Activated naive CD8-positive, alpha-beta T cell treated with anti-CD3 and anti-CD28 coated beads, Interleukin-2, amount 10 ng/mL, durations not matched to agents 7 days and 5 days (primary cell): ENCODE measurements at regions not wholly inside any gene's neighbourhood (a gene's known extent, or its start where the extent isn't known, plus 50 kb on each side); places are given as distances from the start of the nearest gene placed in this dataset.

Experiments used
- ATAC-seq: fragments of 150-1000 bp; cut with Tn5 transposase; one replicate; pipeline ENCODE4 v1.10.0; 2021; ENCODE audit warnings: low read depth, moderate library complexity
- POLR2A ChIA-PET: fragments of 350-600 bp; sonication (Branson Sonifier 250); formaldehyde crosslinking; loops from one replicate; lab custom pipeline; 2021; ENCODE audit warnings: antibody characterized with exemption; lab: Charles Lee
- DNase-seq: peaks from one replicate; pipeline ENCODE4 v3.0.0; 2021
- H3K27ac Mint-ChIP-seq: one replicate; pipeline ENCODE4 v1.8.0; 2022; ENCODE audit warnings: mild to moderate bottlenecking, mixed read lengths
- H3K27me3 Mint-ChIP-seq: one replicate; pipeline ENCODE4 v1.8.0; 2022; ENCODE audit warnings: mild to moderate bottlenecking, moderate library complexity, mixed read lengths
- H3K36me3 Mint-ChIP-seq: one replicate; pipeline ENCODE4 v1.8.0; 2021; ENCODE audit warnings: mild to moderate bottlenecking, mixed read lengths
- H3K4me1 Mint-ChIP-seq: one replicate; pipeline ENCODE4 v1.8.0; 2021; ENCODE audit warnings: mixed read lengths
- H3K4me3 Mint-ChIP-seq: one replicate; pipeline ENCODE4 v1.8.0; 2022; ENCODE audit warnings: mild to moderate bottlenecking, moderate library complexity, mixed read lengths
- H3K9me3 Mint-ChIP-seq: one replicate; pipeline ENCODE4 v1.8.0; 2021; ENCODE audit warnings: mixed read lengths

DNA sequence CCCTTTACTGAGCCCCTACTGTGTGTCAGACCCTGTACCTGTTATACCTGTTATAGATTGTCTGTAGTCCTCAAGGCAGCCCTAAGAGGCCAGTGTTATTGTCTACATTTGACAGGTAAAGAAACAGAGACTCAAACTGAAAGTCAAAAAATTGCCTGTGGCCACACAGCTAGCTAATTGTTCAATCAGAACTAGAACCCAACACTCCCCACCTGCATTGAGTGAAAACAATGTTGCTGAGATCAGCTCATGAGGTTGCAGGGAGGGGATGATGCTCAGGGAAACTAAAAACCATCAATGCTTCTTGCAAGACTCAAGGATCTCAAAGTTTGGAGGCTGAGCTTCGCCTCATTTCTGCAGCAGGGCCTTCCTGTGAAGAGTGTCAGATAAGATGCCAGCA is 109.5 kb upstream of the LMO4 start:
- Mint-ChIP-seq H3K9me3 (peaks cover 7% of the 10 kb centered on the region), H3K36me3 (no peaks in the 10 kb centered on the region), H3K4me1 (no peaks in the 10 kb centered on the region), H3K27ac (no peak overlapping the region), H3K4me3 (no peak overlapping the region), H3K27me3 (peaks cover 5% of the 10 kb centered on the region)
- no peak for ATAC-seq
- POLR2A ChIA-PET = no interaction called here
- no peak for DNase-seq

DNA sequence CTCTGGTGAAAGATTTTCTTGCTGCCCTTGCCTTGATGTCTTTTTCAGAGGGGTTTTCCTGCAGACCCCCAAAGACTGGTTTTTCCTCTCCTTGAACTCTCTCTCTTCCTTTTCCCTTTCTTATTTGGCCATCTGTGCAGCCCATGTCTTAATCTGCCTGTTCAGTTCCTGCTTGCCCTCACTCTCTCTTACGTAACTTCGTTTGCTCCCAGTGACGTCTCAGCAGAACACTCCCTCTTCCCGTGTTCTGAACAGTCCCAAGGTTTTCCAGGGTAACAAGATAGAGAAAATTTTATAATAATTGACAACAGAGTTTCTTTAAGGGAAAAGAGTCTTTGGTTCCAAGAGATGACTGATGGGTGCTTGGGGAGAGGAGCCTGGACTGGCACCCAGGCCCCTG is 109.1 kb upstream of the LMO4 start:
- POLR2A ChIA-PET = no interaction called here
- ATAC-seq (no peak), DNase-seq (no peak)
- Mint-ChIP-seq H3K27ac (no peak overlapping the region), H3K36me3 (no peaks in the 10 kb centered on the region), H3K9me3 (peaks cover 6% of the 10 kb centered on the region), H3K4me1 (no peaks in the 10 kb centered on the region), H3K27me3 (peaks cover 5% of the 10 kb centered on the region), H3K4me3 (no peak overlapping the region)

DNA sequence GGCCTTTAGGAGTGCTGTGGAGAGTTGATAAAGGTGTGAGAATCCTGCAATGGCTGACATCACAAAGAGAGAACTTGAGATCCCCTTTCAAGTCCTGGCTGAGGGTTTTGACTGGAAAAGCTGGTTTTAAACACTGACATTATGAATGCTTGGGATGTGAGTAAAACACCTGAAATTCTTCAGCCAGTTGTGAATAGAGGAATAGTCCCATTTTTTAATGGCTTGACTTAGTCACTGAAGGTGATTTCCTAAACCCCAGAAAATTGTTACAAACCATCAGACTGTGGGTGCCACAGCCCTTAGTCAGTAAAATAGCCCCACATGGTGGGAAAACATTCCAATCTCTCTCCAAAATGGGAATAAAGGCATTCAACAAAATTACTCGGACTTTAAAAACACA is 107.7 kb upstream of the LMO4 start:
- ATAC-seq (no peak), DNase-seq (no peak)
- H3K4me1 Mint-ChIP-seq = no peaks in the 10 kb centered on the region
- H3K36me3 Mint-ChIP-seq = no peaks in the 10 kb centered on the region
- peaks cover 5% of the 10 kb centered on the region for H3K27me3 Mint-ChIP-seq
- H3K4me3 Mint-ChIP-seq = no peak overlapping the region
- H3K9me3 Mint-ChIP-seq = peaks cover under 1% of the 10 kb centered on the region
- POLR2A ChIA-PET = no interaction called here
- no peak overlapping the region for H3K27ac Mint-ChIP-seq

DNA sequence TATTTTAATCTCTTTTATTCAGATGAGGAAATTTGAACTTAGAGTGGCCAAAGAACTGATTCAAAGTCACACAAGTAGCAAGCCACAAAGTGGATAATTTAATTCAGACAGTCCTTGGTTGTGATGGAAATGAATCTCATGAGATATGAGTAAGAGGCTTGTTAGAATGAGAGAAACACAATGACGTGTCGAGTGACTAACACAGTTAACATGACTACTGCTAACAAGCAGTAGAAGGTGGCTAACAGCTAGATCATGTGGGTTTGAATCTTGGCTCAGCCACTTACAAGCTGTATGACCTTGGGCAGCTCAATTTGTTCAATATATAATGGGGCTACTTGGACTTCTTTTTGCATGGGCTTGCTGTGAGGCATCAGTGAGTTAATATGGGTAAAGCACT is 104.5 kb upstream of the LMO4 start:
- POLR2A ChIA-PET = no interaction called here

DNA sequence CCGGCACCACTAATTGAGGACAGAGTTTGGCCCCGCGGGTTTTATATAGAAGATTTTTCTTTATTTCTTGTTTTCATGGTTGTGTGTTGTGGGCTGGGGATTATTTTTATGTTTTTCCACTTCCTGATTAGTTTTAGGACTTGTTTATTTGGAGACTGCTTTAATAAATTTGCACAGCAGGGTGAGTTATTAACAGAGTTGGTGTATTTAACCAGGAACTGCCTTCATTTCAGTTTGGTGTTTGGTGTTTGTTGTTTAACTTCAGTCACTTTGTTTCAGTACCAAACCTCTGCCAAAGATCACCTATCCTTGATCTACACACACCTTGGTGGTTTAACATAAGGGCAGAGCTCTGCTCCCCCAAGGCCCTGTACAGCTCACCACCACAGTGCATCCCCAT is 103.5 kb upstream of the LMO4 start:
- Mint-ChIP-seq H3K9me3 (no peaks in the 10 kb centered on the region), H3K4me1 (no peaks in the 10 kb centered on the region), H3K4me3 (no peak overlapping the region), H3K27me3 (peaks cover 6% of the 10 kb centered on the region), H3K27ac (no peak overlapping the region), H3K36me3 (no peaks in the 10 kb centered on the region)
- POLR2A ChIA-PET = no interaction called here
- no peak for DNase-seq
- ATAC-seq = no peak

More for the DNA sequence above, 104.5 kb upstream of the LMO4 start:
- H3K27ac Mint-ChIP-seq = no peak overlapping the region
- no peak for ATAC-seq
- no peak for DNase-seq
- H3K4me1 Mint-ChIP-seq = no peaks in the 10 kb centered on the region
- no peak overlapping the region for H3K4me3 Mint-ChIP-seq
- peaks cover 6% of the 10 kb centered on the region for H3K27me3 Mint-ChIP-seq
- H3K36me3 Mint-ChIP-seq = no peaks in the 10 kb centered on the region
- H3K9me3 Mint-ChIP-seq = no peaks in the 10 kb centered on the region

DNA sequence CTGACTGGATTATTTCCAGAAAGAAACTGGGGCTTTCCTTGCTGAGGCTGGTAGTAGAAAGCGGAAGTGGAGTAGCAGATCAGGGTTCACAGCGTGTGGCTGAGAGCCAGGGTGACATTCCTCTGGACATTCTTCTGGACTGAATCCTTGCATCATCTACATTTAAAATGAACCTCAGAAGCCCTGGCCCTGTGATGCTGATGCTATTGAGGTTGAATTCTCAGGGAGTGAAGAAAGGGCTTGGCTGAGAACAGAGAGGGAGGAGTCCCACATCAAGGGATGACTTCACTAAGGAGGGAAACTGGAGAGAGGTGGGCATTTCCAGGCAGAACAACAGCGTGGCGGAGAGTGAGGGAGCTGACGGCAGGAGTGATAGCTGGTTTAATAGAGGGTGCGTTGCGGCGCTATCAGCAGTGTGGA is 102.3 kb upstream of the LMO4 start:
- Mint-ChIP-seq H3K27ac (no peak overlapping the region), H3K36me3 (no peaks in the 10 kb centered on the region), H3K4me3 (no peak overlapping the region), H3K4me1 (no peaks in the 10 kb centered on the region), H3K27me3 (peaks cover 6% of the 10 kb centered on the region), H3K9me3 (no peaks in the 10 kb centered on the region)
- ATAC-seq = no peak
- no peak for DNase-seq
- POLR2A ChIA-PET = no interaction called here

DNA sequence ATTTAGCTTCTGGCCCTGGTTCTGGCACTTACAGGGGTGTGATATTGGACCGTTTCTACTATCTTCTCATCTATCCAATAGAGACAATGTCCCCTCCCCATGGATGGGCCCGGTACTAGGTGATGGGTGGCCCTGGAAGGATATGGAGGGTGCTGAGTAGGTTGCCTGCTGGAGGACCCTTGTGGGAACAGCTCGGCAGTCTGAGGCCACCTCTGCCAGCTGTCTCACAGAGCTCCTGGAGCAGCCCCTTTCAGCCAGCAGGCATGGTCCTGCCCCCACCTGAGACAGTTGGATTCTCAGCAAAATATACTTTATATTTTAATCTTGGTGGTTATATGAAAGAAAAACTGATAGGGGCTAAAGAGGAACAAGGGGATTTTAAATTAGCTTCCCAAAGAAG is 101.0 kb upstream of the LMO4 start:
- no peak for ATAC-seq
- H3K9me3 Mint-ChIP-seq = no peaks in the 10 kb centered on the region
- POLR2A ChIA-PET = no interaction called here
- no peak for DNase-seq
- no peak overlapping the region for H3K4me3 Mint-ChIP-seq
- no peaks in the 10 kb centered on the region for H3K4me1 Mint-ChIP-seq
- H3K27ac Mint-ChIP-seq = no peak overlapping the region
- no peaks in the 10 kb centered on the region for H3K36me3 Mint-ChIP-seq
- H3K27me3 Mint-ChIP-seq = peaks cover 6% of the 10 kb centered on the region

DNA sequence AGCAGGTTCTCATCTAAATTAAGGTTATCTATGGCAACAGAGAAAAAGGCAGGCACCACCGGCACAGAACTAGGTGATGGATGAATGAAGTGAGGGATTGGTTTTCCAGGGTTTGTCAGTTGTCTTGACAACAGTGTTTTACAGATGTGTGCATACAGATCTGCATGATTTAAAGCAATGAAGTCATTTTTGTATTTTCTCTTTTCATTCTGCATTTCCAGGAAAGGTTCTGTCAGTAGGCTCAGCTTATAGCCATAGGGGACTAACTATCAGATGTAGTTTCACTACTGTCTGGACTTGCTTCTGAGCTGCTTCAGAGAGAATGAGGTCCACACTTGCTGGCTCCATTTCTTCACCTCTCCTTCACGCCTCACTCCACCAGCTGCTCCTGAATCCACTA is 98.2 kb upstream of the LMO4 start:
- H3K9me3 Mint-ChIP-seq = no peaks in the 10 kb centered on the region
- no peak for DNase-seq
- POLR2A ChIA-PET = no interaction called here
- H3K27ac Mint-ChIP-seq = no peak overlapping the region
- H3K4me3 Mint-ChIP-seq = no peak overlapping the region
- ATAC-seq = no peak
- no peaks in the 10 kb centered on the region for H3K4me1 Mint-ChIP-seq
- H3K36me3 Mint-ChIP-seq = no peaks in the 10 kb centered on the region
- H3K27me3 Mint-ChIP-seq = peaks cover 6% of the 10 kb centered on the region

DNA sequence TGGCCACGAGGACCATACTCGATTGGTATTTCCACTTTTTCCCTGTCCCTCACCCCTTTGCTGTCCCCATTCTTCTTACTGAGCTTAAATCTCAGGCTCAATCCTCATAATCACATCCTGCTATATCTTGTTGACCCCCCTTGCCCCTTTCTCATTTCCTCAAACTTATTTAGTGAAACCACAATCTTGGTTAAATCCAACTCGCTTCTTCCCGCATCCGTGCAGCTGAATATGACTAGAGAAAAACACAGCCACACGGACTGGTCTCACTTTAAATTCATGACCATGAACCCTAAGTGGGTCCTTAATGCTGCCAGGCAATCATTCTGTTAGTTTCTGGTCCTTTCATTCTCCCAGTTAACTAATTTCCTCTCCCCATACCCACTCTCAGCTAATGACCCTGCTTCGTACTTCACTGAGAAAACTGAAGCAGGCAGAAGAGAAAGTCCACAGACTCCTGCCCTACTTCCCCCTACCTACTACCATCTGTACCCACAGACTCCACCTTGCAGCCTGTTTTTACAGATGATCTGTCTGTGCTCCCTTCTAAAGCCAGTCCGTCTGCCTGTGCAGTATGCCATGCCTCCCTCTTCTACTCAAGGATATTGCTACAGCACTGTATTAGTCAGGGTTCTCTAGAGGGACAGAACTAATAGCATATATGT is 96.8 kb upstream of the LMO4 start:
- Mint-ChIP-seq H3K4me1 (no peaks in the 10 kb centered on the region), H3K9me3 (no peaks in the 10 kb centered on the region), H3K4me3 (no peak overlapping the region), H3K36me3 (no peaks in the 10 kb centered on the region), H3K27me3 (peaks cover 6% of the 10 kb centered on the region), H3K27ac (no peak overlapping the region)
- ATAC-seq (no peak), DNase-seq (no peak)
- POLR2A ChIA-PET = no interaction called here

DNA sequence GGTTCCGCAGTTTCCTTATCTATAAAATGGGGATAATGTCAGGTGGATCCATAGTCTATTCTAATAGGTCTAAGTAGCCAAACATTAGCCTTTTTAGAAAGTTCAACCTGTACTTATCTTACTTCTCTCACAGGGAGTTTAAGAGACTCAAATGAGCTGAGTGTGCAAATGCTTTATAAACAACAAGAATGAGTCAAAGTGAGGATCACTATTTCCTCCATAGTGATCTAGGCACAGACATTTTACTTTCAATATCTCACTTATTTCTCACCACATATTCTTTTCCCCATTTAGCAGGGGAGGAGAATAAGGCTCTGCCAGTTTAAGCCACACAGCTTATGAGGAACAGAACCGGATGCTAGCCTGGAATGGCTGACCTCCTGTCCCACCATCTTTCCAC is 92.1 kb upstream of the LMO4 start:
- DNase-seq (no peak), ATAC-seq (no peak)
- POLR2A ChIA-PET = no interaction called here
- H3K36me3 Mint-ChIP-seq = no peaks in the 10 kb centered on the region
- no peaks in the 10 kb centered on the region for H3K4me1 Mint-ChIP-seq
- H3K27ac Mint-ChIP-seq = no peak overlapping the region
- H3K4me3 Mint-ChIP-seq = no peak overlapping the region
- no peaks in the 10 kb centered on the region for H3K9me3 Mint-ChIP-seq
- H3K27me3 Mint-ChIP-seq = peaks cover 4% of the 10 kb centered on the region

DNA sequence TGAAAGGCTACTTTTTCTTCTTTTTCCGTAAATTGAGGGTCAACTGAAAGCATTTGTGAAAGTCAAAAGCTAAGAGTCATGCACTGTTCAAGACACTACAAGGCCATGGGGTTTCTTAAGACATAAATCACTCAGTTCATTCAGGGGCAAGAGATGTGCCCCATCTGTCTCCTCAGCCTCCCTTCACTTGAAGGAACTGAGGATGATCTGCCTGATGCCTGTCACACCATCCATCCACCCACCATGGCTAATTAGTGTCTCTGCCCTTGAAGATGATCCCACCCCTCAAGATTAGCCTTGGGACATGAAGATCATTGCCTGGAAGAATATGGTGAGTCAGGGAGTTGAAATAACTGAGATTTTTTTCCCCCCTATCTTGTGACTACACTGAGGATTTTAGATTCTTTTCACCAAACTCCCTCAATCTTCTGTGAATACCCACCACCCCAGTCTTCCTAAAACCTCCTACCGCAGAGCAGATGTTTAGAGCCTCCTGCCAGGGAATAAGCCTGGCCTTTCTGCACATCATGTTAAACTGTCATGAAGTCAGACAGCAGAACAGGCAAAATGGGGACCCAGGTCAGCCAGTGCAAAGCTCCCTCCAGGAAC is 88.6 kb upstream of the LMO4 start:
- no peaks in the 10 kb centered on the region for H3K36me3 Mint-ChIP-seq
- no peaks in the 10 kb centered on the region for H3K4me1 Mint-ChIP-seq
- ATAC-seq (no peak), DNase-seq (no peak)
- H3K27ac Mint-ChIP-seq = no peak overlapping the region
- POLR2A ChIA-PET = no interaction called here
- no peak overlapping the region for H3K4me3 Mint-ChIP-seq
- no peaks in the 10 kb centered on the region for H3K27me3 Mint-ChIP-seq
- no peaks in the 10 kb centered on the region for H3K9me3 Mint-ChIP-seq

DNA sequence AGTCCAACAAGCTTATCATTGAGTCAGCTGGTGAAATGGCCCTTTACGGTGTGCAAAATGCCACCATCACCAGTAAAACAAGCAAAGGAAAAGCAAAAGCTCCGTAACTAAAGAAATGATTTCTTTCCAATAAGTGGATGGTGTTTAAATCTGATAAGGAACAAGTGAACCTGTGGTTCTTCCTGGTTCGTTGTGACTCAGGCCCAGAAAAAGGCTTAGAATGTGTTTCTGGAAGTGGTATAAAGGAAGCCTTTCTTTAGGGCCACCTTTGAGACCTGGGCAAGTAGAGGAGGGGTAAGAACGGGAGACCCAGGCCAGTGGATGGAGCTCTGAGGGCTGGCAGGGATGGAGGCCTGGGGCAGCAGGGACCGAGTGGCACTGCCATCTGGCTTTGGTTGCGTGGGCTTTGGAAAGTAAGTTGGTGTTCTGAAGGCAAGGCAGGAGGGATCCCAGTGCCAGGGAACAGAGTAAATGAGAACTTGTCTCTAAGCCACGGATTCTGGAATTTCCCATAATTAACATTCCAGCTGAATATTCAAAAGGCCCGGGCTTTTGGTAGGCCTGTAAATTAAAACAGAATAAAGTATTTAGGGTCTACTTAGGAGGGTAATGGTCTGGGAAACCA is 87.9 kb upstream of the LMO4 start:
- Mint-ChIP-seq H3K4me1 (no peaks in the 10 kb centered on the region), H3K27ac (no peak overlapping the region), H3K4me3 (no peak overlapping the region), H3K9me3 (no peaks in the 10 kb centered on the region), H3K36me3 (no peaks in the 10 kb centered on the region), H3K27me3 (no peaks in the 10 kb centered on the region)
- DNase-seq (no peak), ATAC-seq (no peak)
- POLR2A ChIA-PET = no interaction called here

DNA sequence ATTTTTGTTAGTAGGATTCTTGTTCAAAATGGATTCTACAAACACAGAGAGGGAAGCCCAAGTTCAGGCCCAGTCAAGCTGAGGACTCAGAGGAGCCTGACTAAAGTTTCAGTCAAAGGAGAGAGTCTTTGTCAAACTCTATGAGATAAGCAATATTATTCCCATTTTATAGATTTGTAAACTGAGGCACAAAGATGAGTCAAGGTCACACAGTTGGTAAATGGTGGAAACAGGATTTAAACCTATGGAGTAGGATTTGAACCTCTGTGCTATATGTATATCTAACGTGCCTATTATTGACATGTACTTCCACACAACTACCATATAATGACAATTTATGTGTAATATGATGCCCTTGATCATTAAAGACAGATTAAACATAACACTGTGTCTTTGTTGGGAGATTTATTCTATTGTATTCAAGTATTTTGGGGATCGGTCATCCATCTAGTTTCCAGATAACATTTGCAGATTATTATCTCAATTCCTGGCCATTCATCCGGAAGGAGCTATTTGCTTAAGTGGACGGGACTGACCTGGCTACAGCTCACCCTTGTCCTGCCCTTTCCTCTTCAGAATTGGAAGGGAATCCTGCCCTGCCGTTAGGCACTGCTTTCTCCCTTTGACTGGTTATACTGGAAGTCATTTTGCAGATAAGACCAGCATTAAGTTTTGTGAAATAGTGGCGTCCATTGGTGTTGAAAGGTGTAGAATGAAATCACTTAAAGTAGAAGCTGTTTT is 86.1 kb upstream of the LMO4 start:
- H3K9me3 Mint-ChIP-seq = no peaks in the 10 kb centered on the region
- ATAC-seq (no peak), DNase-seq (no peak)
- H3K27me3 Mint-ChIP-seq = no peaks in the 10 kb centered on the region
- H3K4me1 Mint-ChIP-seq = no peaks in the 10 kb centered on the region
- no peaks in the 10 kb centered on the region for H3K36me3 Mint-ChIP-seq
- H3K27ac Mint-ChIP-seq = no peak overlapping the region
- POLR2A ChIA-PET = no interaction called here
- H3K4me3 Mint-ChIP-seq = no peak overlapping the region

DNA sequence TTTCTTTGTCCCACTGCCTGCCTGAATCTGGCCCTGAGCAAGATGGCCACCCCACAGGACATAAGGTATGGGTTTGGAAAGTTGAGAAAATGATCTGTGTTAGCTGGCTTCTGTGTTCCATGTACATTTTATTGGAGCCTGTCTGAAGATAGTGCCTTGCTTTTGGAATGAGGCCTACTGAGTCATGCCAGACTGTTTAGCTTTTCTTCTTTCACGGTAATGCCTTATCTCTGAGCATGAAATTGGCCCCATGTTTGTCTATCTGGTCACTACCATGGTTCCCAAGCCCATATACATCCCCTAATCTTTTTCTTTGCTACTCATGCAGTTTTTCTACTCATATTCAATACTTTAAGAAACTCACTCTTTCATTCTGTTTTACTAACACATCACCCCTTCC is 85.1 kb upstream of the LMO4 start:
- DNase-seq (no peak), ATAC-seq (no peak)
- H3K4me1 Mint-ChIP-seq = no peaks in the 10 kb centered on the region
- H3K9me3 Mint-ChIP-seq = no peaks in the 10 kb centered on the region
- H3K36me3 Mint-ChIP-seq = no peaks in the 10 kb centered on the region
- H3K27ac Mint-ChIP-seq = no peak overlapping the region
- no peak overlapping the region for H3K4me3 Mint-ChIP-seq
- no peaks in the 10 kb centered on the region for H3K27me3 Mint-ChIP-seq
- POLR2A ChIA-PET = no interaction called here
